ENCODE measurements at regions not wholly inside any gene's neighbourhood (a gene's known extent, or its start where the extent isn't known, plus 50 kb on each side); places are given as distances from the start of the nearest gene placed in this dataset.

GRCh38 chr18:40690062-40690461 lies 1265.0 kb upstream of the PIK3C3 start:
- TF ChIP-seq POLR2A (IDR thresholded peaks at IDR 0.05) (no peak), POLR2AphosphoS5 (IDR thresholded peaks at IDR 0.05) (no peak), EP300 (IDR thresholded peaks at IDR 0.05) (no peak)
- 63 to 78% methylated on average over 2 of the region's 2 CpGs for WGBS, 2 donors

GRCh38 chr18:40687399-40687798 lies 1267.6 kb upstream of the PIK3C3 start:
- WGBS, 2 donors = 71 to 89% methylated on average over 2 of the region's 2 CpGs
- no peak for ATAC-seq (ENCODE audit: low FRiP score in 2 of 2)

More at GRCh38 chr18:40690062-40690461, 1265.0 kb upstream of the PIK3C3 start:
- no peak for ATAC-seq (ENCODE audit: low FRiP score in 2 of 2)
- Histone ChIP-seq H3K4me3 (no peak overlapping the region), H3K27ac (no peak overlapping the region), H3K36me3 (no peaks in the 10 kb centered on the region), H3K9me3 (no peaks in the 10 kb centered on the region), H3K4me1 (no peaks in the 10 kb centered on the region), H3K27me3 (no peaks in the 10 kb centered on the region)
- no peak for DNase-seq

GRCh38 chr18:40686836-40687235 lies 1268.2 kb upstream of the PIK3C3 start:
- Histone ChIP-seq H3K27me3 (no peaks in the 10 kb centered on the region), H3K4me3 (no peak overlapping the region), H3K9me3 (no peaks in the 10 kb centered on the region), H3K4me1 (no peaks in the 10 kb centered on the region), H3K36me3 (no peaks in the 10 kb centered on the region), H3K27ac (no peak overlapping the region)
- TF ChIP-seq CTCF (IDR thresholded peaks at IDR 0.05) (no peak), POLR2A (IDR thresholded peaks at IDR 0.05) (no peak), EP300 (IDR thresholded peaks at IDR 0.05) (no peak), POLR2AphosphoS5 (IDR thresholded peaks at IDR 0.05) (no peak)
- 52 to 55% methylated on average over 3 of the region's 3 CpGs for WGBS, 2 donors
- ATAC-seq (ENCODE audit: low FRiP score in 2 of 2) (no peak), DNase-seq (no peak)

More at GRCh38 chr18:40687399-40687798, 1267.6 kb upstream of the PIK3C3 start:
- Histone ChIP-seq H3K4me3 (no peak overlapping the region), H3K9me3 (no peaks in the 10 kb centered on the region), H3K4me1 (no peaks in the 10 kb centered on the region), H3K36me3 (no peaks in the 10 kb centered on the region), H3K27me3 (no peaks in the 10 kb centered on the region), H3K27ac (no peak overlapping the region)
- no peak for TF ChIP-seq POLR2AphosphoS5 (IDR thresholded peaks at IDR 0.05)
- TF ChIP-seq CTCF (IDR thresholded peaks at IDR 0.05) = no peak
- no peak for TF ChIP-seq POLR2A (IDR thresholded peaks at IDR 0.05)
- no peak for TF ChIP-seq EP300 (IDR thresholded peaks at IDR 0.05)
- DNase-seq = no peak

- DNase-seq (no peak), ATAC-seq (ENCODE audit: low FRiP score in 2 of 2) (no peak)
- H3K36me3 ChIP-seq = no peaks in the 10 kb centered on the region
- H3K4me3 ChIP-seq = no peak overlapping the region
- H3K9me3 ChIP-seq = no peaks in the 10 kb centered on the region
- no peaks in the 10 kb centered on the region for H3K4me1 ChIP-seq
- no peaks in the 10 kb centered on the region for H3K27me3 ChIP-seq
- TF ChIP-seq EP300 (IDR thresholded peaks at IDR 0.05) = no peak
- TF ChIP-seq POLR2AphosphoS5 (IDR thresholded peaks at IDR 0.05) = no peak
- no peak for TF ChIP-seq CTCF (IDR thresholded peaks at IDR 0.05)
- no peak for TF ChIP-seq POLR2A (IDR thresholded peaks at IDR 0.05)
- 67% methylated on average over 2 of the region's 2 CpGs; no CpG with 5 or more reads in 1 of the 2 donors for WGBS, 2 donors
- no peak overlapping the region for H3K27ac ChIP-seq
These were observed 1269.8 kb upstream of the PIK3C3 start for GRCh38 chr18:40685219-40685618.

GRCh38 chr18:40678318-40678717 lies 1276.7 kb upstream of the PIK3C3 start:
- no peak overlapping the region for H3K4me3 ChIP-seq
- no peaks in the 10 kb centered on the region for H3K9me3 ChIP-seq
- no peaks in the 10 kb centered on the region for H3K4me1 ChIP-seq
- 88 to 91% methylated on average over 2 of the region's 2 CpGs for WGBS, 2 donors
- H3K27ac ChIP-seq = no peak overlapping the region
- no peaks in the 10 kb centered on the region for H3K27me3 ChIP-seq
- H3K36me3 ChIP-seq = no peaks in the 10 kb centered on the region
- ATAC-seq (ENCODE audit: low FRiP score in 2 of 2) (no peak), DNase-seq (no peak)
- TF ChIP-seq EP300 (IDR thresholded peaks at IDR 0.05) = no peak
- TF ChIP-seq CTCF (IDR thresholded peaks at IDR 0.05) = no peak
- TF ChIP-seq POLR2AphosphoS5 (IDR thresholded peaks at IDR 0.05) = no peak
- no peak for TF ChIP-seq POLR2A (IDR thresholded peaks at IDR 0.05)
